Neural progenitor cell (in vitro differentiated cells): ENCODE measurements at regions not wholly inside any gene's neighbourhood (a gene's known extent, or its start where the extent isn't known, plus 50 kb on each side); places are given as distances from the start of the nearest gene placed in this dataset.

ENCODE experiments used
- EZH2 ChIP-seq: fragments of 200-600 bp; sonication (generic); IDR thresholded peaks from 2 replicates; pipeline ENCODE4 v1.6.1; 2017; ENCODE audit warnings: antibody characterized with exemption, mild to moderate bottlenecking, moderate library complexity
- EZH2phosphoT487 ChIP-seq: fragments of 200-600 bp; sonication (generic); IDR thresholded peaks from 2 replicates; pipeline ENCODE4 v1.6.1; 2017; ENCODE audit warnings: antibody characterized with exemption
- TF ChIP-seq, protein P1 (sequence below): fragments of 200-600 bp; sonication (generic); IDR thresholded peaks from 2 replicates; pipeline ENCODE4 v1.5.1; 2017; ENCODE audit warnings: antibody characterized with exemption, mild to moderate bottlenecking

DNA sequence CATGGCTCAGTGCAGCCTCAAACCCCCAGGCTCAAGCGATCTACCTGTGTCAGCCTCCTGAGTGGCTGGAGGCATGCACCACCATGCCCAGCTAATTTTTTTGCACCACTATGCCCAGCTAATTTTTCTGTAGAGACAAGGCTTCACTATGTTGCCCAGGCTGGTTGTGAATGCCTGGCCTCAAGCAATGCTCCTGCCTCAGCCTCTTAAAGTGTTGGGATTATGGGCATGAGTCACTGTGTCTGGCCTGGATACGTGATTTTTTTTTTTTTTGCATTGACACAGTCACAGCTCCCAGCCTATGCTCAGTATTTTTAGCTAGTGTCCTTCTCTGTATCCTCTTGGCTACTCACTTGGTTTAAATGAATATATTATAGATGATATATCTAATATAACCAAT, 377.0 kb upstream of the TNRC6C start:
- TF ChIP-seq, protein P1, sequence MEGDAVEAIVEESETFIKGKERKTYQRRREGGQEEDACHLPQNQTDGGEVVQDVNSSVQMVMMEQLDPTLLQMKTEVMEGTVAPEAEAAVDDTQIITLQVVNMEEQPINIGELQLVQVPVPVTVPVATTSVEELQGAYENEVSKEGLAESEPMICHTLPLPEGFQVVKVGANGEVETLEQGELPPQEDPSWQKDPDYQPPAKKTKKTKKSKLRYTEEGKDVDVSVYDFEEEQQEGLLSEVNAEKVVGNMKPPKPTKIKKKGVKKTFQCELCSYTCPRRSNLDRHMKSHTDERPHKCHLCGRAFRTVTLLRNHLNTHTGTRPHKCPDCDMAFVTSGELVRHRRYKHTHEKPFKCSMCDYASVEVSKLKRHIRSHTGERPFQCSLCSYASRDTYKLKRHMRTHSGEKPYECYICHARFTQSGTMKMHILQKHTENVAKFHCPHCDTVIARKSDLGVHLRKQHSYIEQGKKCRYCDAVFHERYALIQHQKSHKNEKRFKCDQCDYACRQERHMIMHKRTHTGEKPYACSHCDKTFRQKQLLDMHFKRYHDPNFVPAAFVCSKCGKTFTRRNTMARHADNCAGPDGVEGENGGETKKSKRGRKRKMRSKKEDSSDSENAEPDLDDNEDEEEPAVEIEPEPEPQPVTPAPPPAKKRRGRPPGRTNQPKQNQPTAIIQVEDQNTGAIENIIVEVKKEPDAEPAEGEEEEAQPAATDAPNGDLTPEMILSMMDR: no peak
- no peak for TF ChIP-seq EZH2phosphoT487
- no peak for TF ChIP-seq EZH2
